Hypothalamus (tissue), 51 donors: ENCODE measurements at regions not wholly inside any gene's neighbourhood (a gene's known extent, or its start where the extent isn't known, plus 50 kb on each side); places are given as distances from the start of the nearest gene placed in this dataset.
A peak's percentile ranks its signal among the peaks of the same experiment; 100 is the strongest.

Experiments
- DNase-seq, 51 donors: peaks; one replicate each; lab custom pipeline; 2025; lab: John Stamatoyannopoulos, UW

GRCh38 chr6:45714741-45715507 is 300.7 kb downstream of the CLIC5 start:
- DNase-seq = peak in 31 of 51 donors; percentile 3 to 81 (median 39)

DNA sequence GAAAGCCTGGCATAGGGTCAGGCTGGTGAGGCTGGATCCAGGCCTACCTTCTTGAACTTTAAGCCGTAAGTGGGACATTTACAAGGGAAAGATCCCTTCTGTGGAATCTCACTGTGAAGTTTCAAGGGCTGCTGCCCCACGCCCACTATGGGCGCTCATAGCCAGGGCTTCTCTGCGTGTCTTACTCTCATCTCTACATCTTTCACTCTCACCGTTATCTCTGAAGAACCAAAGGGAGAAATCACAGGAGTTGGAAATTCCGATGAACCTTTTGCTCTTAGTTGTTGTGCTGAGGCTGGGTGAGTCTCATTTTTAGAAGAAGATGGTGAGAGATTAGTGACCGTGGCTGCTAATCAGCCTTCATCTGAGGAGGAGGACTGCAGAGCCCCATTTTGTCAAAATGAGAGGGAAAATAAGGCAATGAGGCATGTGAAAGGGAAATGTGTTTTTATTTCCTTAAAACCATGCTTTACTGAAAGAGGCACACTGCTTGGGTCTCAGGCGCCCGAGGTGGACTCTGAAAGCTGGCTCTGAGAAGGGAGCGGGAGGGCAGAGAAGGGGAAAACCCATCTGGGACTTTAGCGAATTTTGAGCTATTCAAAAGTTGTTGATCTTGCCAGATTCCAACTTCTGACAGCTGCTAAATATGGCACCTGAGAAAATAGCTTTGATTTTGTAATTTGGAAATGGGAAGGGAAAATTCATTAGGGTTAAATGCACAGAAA is 301.5 kb downstream of the CLIC5 start:
- DNase-seq = no peak
